Loucy (cell line): ENCODE measurements at regions not wholly inside any gene's neighbourhood (a gene's known extent, or its start where the extent isn't known, plus 50 kb on each side); places are given as distances from the start of the nearest gene placed in this dataset.

Experiments used
- H2AFZ ChIP-seq: fragments of 200-600 bp; sonication (generic); 2 replicates; pipeline ENCODE4 v1.6.0; 2016; ENCODE audit warnings: antibody characterized with exemption, mild to moderate bottlenecking, low read length, moderate library complexity
- H3F3A ChIP-seq: fragments of 200-600 bp; 2 replicates; pipeline ENCODE4 v1.6.0; 2016; ENCODE audit warnings: antibody characterized with exemption, low read depth, mild to moderate bottlenecking
- H3K27me3 ChIP-seq: fragments of 200-600 bp; sonication (generic); 2 replicates; pipeline ENCODE4 v1.6.1; 2014; ENCODE audit warnings: low read length, mild to moderate bottlenecking; ENCODE audit not compliant: insufficient read depth, poor library complexity, severe bottlenecking
- H3K36me3 ChIP-seq: fragments of 200-600 bp; sonication (generic); 2 replicates; pipeline ENCODE4 v1.6.1; 2016; ENCODE audit warnings: low read length; ENCODE audit not compliant: insufficient read depth
- H3K4me1 ChIP-seq: fragments of 200-600 bp; sonication (generic); 2 replicates; pipeline ENCODE4 v1.5.1; 2014; ENCODE audit warnings: low read length, mild to moderate bottlenecking; ENCODE audit not compliant: insufficient read depth, poor library complexity, severe bottlenecking
- H3K4me2 ChIP-seq: fragments of 200-600 bp; sonication (generic); 2 replicates; pipeline ENCODE4 v1.6.0; 2014; ENCODE audit warnings: antibody characterized with exemption, low read length, low read depth, mild to moderate bottlenecking; ENCODE audit not compliant: poor library complexity, severe bottlenecking
- H3K4me3 ChIP-seq: fragments of 200-600 bp; sonication (generic); 2 replicates; pipeline ENCODE4 v1.5.1; 2014; ENCODE audit warnings: low read length, mild to moderate bottlenecking, mixed read lengths; ENCODE audit not compliant: poor library complexity, severe bottlenecking
- H3K79me2 ChIP-seq: fragments of 200-600 bp; sonication (generic); 2 replicates; pipeline ENCODE4 v1.6.1; 2014; ENCODE audit warnings: low read length; ENCODE audit not compliant: insufficient read depth
- H3K9ac ChIP-seq: fragments of 200-600 bp; sonication (generic); 2 replicates; pipeline ENCODE4 v1.6.0; 2014; ENCODE audit warnings: mild to moderate bottlenecking, low read depth, low read length, moderate library complexity; ENCODE audit not compliant: poor library complexity, severe bottlenecking
- H3K9me2 ChIP-seq: fragments of 200-600 bp; sonication (generic); replicated peaks from 2 replicates; pipeline ENCODE4 v1.6.1; 2016; ENCODE audit warnings: low read depth, low read length, mixed read lengths
- H3K9me3 ChIP-seq: fragments of 200-600 bp; sonication (generic); 2 replicates; pipeline ENCODE4 v1.6.1; 2014; ENCODE audit warnings: mild to moderate bottlenecking, antibody characterized with exemption, low read length, low read depth; ENCODE audit not compliant: insufficient read depth
- H4K20me1 ChIP-seq: fragments of 200-600 bp; sonication (generic); 2 replicates; pipeline ENCODE4 v1.6.0; 2014; ENCODE audit warnings: antibody characterized with exemption, low read length, mild to moderate bottlenecking; ENCODE audit not compliant: insufficient read depth, poor library complexity, severe bottlenecking
- CTCF ChIP-seq: fragments of 200-600 bp; sonication (generic); conservative IDR thresholded peaks from 2 replicates; pipeline ENCODE4 v1.5.1; 2014; ENCODE audit warnings: mild to moderate bottlenecking, antibody characterized with exemption, low read length
- EZH2phosphoT487 ChIP-seq: fragments of 200-600 bp; IDR thresholded peaks from 2 replicates; pipeline ENCODE4 v1.6.1; 2018; ENCODE audit warnings: antibody characterized with exemption, mild to moderate bottlenecking, moderate library complexity, borderline replicate concordance

GRCh38 chrX:128769495-128769894 lies 717.3 kb upstream of the ACTRT1 start:
- no peak overlapping the region for H3K4me2 ChIP-seq
- H4K20me1 ChIP-seq, result no peaks in the 10 kb centered on the region
- no peak overlapping the region for H3K9ac ChIP-seq
- no peaks in the 10 kb centered on the region for H3K79me2 ChIP-seq
- no peaks in the 10 kb centered on the region for H3K4me1 ChIP-seq
- no peak overlapping the region for H3K4me3 ChIP-seq
- no peak overlapping the region for H2AFZ ChIP-seq
- no peaks in the 10 kb centered on the region for H3F3A ChIP-seq
- H3K36me3 ChIP-seq, result no peaks in the 10 kb centered on the region
- no peaks in the 10 kb centered on the region for H3K9me2 ChIP-seq
- TF ChIP-seq CTCF (no peak), EZH2phosphoT487 (no peak)
- no peaks in the 10 kb centered on the region for H3K9me3 ChIP-seq
- no peaks in the 10 kb centered on the region for H3K27me3 ChIP-seq

GRCh38 chrX:128759745-128760144 lies 707.5 kb upstream of the ACTRT1 start:
- Histone ChIP-seq H3K36me3 (no peaks in the 10 kb centered on the region), H3K9me3 (no peaks in the 10 kb centered on the region), H3K9me2 (no peaks in the 10 kb centered on the region), H3F3A (no peaks in the 10 kb centered on the region), H2AFZ (no peak overlapping the region), H4K20me1 (no peaks in the 10 kb centered on the region), H3K4me1 (no peaks in the 10 kb centered on the region), H3K9ac (no peak overlapping the region), H3K79me2 (no peaks in the 10 kb centered on the region), H3K27me3 (no peaks in the 10 kb centered on the region), H3K4me2 (no peak overlapping the region), H3K4me3 (no peak overlapping the region)
- TF ChIP-seq EZH2phosphoT487 (no peak), CTCF (no peak)

GRCh38 chrX:128759177-128759576 lies 707.0 kb upstream of the ACTRT1 start:
- Histone ChIP-seq H3K79me2 (no peaks in the 10 kb centered on the region), H3F3A (no peaks in the 10 kb centered on the region), H3K9me2 (no peaks in the 10 kb centered on the region), H3K4me3 (no peak overlapping the region), H4K20me1 (no peaks in the 10 kb centered on the region), H3K36me3 (no peaks in the 10 kb centered on the region), H3K9me3 (no peaks in the 10 kb centered on the region), H3K4me2 (no peak overlapping the region), H3K4me1 (no peaks in the 10 kb centered on the region), H3K9ac (no peak overlapping the region), H3K27me3 (no peaks in the 10 kb centered on the region), H2AFZ (no peak overlapping the region)
- TF ChIP-seq CTCF (no peak), EZH2phosphoT487 (no peak)
